ENCODE measurements at regions not wholly inside any gene's neighbourhood (a gene's known extent, or its start where the extent isn't known, plus 50 kb on each side); places are given as distances from the start of the nearest gene placed in this dataset.
A peak's percentile ranks its signal among the peaks of the same experiment; 100 is the strongest.
"Not testable (repeated sequence)": the region's sequence is repeated elsewhere in the genome, so short reads cannot be mapped to it uniquely, and the experiment has no call there.

GRCh38 chr2:240191001-240191400, 50.5 kb upstream of the OTOS start:
- Histone ChIP-seq H3K27ac (ENCODE audit: low read length) (no peak overlapping the region), H3K9ac (ENCODE audit: low read depth, low read length) (no peak overlapping the region), H3K9me3 (ENCODE audit: insufficient read depth, low read depth, low read length) (peaks cover 16% of the 10 kb centered on the region; the same call in 1 of the 2 replicates), H3K36me3 (ENCODE audit: insufficient read depth, low read depth, low read length) (no peaks in the 10 kb centered on the region), H3K4me3 (ENCODE audit: low read length) (no peak overlapping the region), H3K4me1 (ENCODE audit: insufficient read depth, low read length) (no peaks in the 10 kb centered on the region), H3K27me3 (ENCODE audit: insufficient read depth, low read length) (no peaks in the 10 kb centered on the region)

DNA sequence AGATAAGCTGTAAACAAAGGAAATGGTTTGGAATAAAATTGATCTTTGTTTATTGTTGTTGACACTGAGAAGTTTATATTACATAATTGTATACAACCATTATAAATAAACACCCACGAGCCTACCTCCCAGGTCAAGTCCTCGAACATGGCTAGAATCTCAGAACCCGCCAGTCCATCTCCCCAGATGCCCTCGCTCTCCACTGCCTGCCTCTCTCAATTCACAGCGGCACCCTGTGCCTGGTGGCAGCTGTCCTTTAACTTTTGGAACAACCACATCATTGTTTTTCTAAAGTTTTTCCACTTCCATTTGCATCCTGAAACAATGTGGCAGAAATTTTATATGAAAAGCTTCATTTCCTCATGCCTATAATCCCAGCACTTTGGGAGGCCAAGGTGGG, 52.2 kb upstream of the OTOS start:
- Histone ChIP-seq H3K27me3 (ENCODE audit: insufficient read depth, low read length) (no peaks in the 10 kb centered on the region), H3K36me3 (ENCODE audit: insufficient read depth, low read depth, low read length) (no peaks in the 10 kb centered on the region), H3K4me3 (ENCODE audit: low read length) (no peak overlapping the region), H3K4me1 (ENCODE audit: insufficient read depth, low read length) (no peaks in the 10 kb centered on the region), H3K27ac (ENCODE audit: low read length) (no peak overlapping the region), H3K9ac (ENCODE audit: low read depth, low read length) (no peak overlapping the region), H3K9me3 (ENCODE audit: insufficient read depth, low read depth, low read length) (peaks cover 9% of the 10 kb centered on the region; the same call in 1 of the 2 replicates)

- H3K9ac ChIP-seq (ENCODE audit: low read depth, low read length); H3K36me3 ChIP-seq (ENCODE audit: insufficient read depth, low read depth, low read length); H3K27ac ChIP-seq (ENCODE audit: low read length); H3K27me3 ChIP-seq (ENCODE audit: insufficient read depth, low read length); H3K9me3 ChIP-seq (ENCODE audit: insufficient read depth, low read depth, low read length); H3K4me1 ChIP-seq (ENCODE audit: insufficient read depth, low read length): not testable (repeated sequence)
- peak overlapping the region; percentile 37; the same call in 1 of the 2 replicates for H3K4me3 ChIP-seq (ENCODE audit: low read length)
Observed at GRCh38 chr2:240194341-240194762, 53.9 kb upstream of the OTOS start.

- no peaks in the 10 kb centered on the region for H3K36me3 ChIP-seq (ENCODE audit: insufficient read depth, low read depth, low read length)
- H3K27ac ChIP-seq (ENCODE audit: low read length): no peak overlapping the region
- H3K4me1 ChIP-seq (ENCODE audit: insufficient read depth, low read length): no peaks in the 10 kb centered on the region
- no peak overlapping the region for H3K4me3 ChIP-seq (ENCODE audit: low read length)
- no peaks in the 10 kb centered on the region for H3K27me3 ChIP-seq (ENCODE audit: insufficient read depth, low read length)
- no peak overlapping the region for H3K9ac ChIP-seq (ENCODE audit: low read depth, low read length)
- no peaks in the 10 kb centered on the region for H3K9me3 ChIP-seq (ENCODE audit: insufficient read depth, low read depth, low read length)
Observed at GRCh38 chr2:240195316-240195861, 54.9 kb upstream of the OTOS start.

DNA sequence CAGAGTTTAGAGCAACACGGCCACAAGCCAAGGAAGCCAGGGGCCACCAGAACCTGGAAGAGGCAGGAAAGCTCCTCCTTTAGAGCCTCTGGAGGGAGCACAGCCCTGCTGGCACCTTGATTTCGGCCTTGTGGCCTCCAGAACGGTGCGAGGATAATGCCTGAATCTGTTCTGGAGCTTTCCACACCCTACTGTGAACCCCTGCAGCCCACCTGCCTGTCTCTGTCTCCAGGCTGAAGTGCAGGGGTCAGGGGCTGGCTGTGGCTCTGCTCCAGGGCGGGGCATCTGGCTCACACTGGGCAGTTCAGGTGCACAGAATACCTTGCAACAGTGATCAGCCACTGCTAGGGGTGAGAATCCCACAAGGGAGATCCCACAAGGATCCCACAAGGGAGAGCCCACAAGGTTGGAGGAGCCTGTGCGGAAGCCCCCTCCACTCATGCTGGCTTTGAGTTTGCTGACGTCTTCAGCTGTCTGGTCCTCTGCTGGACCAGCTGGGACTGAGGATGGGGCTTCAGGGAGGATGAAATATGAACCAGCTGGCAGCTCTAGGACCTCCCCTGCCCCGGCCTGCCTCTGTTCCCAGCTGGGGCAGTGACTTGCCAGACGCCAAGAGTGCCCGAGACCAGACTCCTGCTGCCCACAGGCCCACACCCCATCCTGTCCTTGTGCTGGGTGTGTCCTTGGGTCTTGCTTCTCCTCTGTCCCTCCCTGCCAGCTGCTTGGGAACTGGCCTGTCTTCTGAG, 56.4 kb upstream of the OTOS start:
- H3K4me1 ChIP-seq (ENCODE audit: insufficient read depth, low read length): no peaks in the 10 kb centered on the region
- H3K4me3 ChIP-seq (ENCODE audit: low read length): no peak overlapping the region
- H3K9ac ChIP-seq (ENCODE audit: low read depth, low read length): no peak overlapping the region
- H3K27ac ChIP-seq (ENCODE audit: low read length): no peak overlapping the region
- H3K9me3 ChIP-seq (ENCODE audit: insufficient read depth, low read depth, low read length): no peaks in the 10 kb centered on the region
- H3K27me3 ChIP-seq (ENCODE audit: insufficient read depth, low read length): no peaks in the 10 kb centered on the region
- H3K36me3 ChIP-seq (ENCODE audit: insufficient read depth, low read depth, low read length): no peaks in the 10 kb centered on the region

- Histone ChIP-seq H3K4me3 (ENCODE audit: low read length) (no peak overlapping the region), H3K9me3 (ENCODE audit: insufficient read depth, low read depth, low read length) (no peaks in the 10 kb centered on the region)
Observed at GRCh38 chr2:240197462-240198139, 57.1 kb upstream of the OTOS start.

GRCh38 chr2:240198226-240198625, 57.8 kb upstream of the OTOS start:
- H3K9me3 ChIP-seq (ENCODE audit: insufficient read depth, low read depth, low read length): no peaks in the 10 kb centered on the region
- no peak overlapping the region for H3K27ac ChIP-seq (ENCODE audit: low read length)
- H3K36me3 ChIP-seq (ENCODE audit: insufficient read depth, low read depth, low read length): no peaks in the 10 kb centered on the region
- H3K27me3 ChIP-seq (ENCODE audit: insufficient read depth, low read length): no peaks in the 10 kb centered on the region
- H3K4me1 ChIP-seq (ENCODE audit: insufficient read depth, low read length): no peaks in the 10 kb centered on the region
- no peak overlapping the region for H3K4me3 ChIP-seq (ENCODE audit: low read length)
- no peak overlapping the region for H3K9ac ChIP-seq (ENCODE audit: low read depth, low read length)

More at GRCh38 chr2:240197462-240198139, 57.1 kb upstream of the OTOS start:
- no peaks in the 10 kb centered on the region for H3K27me3 ChIP-seq (ENCODE audit: insufficient read depth, low read length)
- no peaks in the 10 kb centered on the region for H3K4me1 ChIP-seq (ENCODE audit: insufficient read depth, low read length)
- no peak overlapping the region for H3K27ac ChIP-seq (ENCODE audit: low read length)
- no peak overlapping the region for H3K9ac ChIP-seq (ENCODE audit: low read depth, low read length)
- H3K36me3 ChIP-seq (ENCODE audit: insufficient read depth, low read depth, low read length): no peaks in the 10 kb centered on the region

DNA sequence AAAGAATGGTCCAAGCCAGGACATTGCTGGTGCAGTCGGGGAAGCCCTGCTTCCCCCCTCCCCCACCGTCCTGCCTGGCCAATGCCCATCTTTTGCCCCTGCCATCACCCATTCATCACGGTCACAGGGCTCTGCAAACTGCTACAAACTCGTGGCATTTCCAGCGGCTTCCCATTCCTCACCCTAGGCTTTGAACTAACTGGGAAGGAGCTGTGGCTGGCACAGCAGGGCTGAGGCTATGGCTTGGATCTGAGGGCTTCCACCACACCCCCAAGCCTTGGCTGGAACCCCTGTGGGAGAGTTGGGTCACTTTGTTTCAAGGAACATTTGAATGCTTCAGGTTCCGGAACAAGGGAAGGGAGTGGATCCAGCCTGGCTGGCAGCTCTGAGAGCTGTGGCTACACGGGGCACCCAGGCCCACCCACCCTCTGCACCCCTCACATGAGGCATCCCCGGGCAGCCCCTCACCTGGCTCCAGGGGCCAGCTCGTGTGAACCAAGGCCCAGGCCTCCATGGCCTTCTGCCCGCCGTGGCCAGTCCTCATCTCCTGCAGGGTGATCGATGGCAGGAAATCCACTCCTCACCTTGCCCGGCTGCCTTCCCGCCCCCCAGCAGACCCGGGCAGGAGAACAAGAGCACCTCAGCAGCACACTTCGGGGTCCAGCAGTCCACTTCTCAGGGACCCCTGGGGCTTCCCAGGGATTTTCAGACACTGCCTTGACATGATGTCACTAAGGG, 58.8 kb upstream of the OTOS start:
- H3K4me1 ChIP-seq (ENCODE audit: insufficient read depth, low read length): no peaks in the 10 kb centered on the region
- no peaks in the 10 kb centered on the region for H3K36me3 ChIP-seq (ENCODE audit: insufficient read depth, low read depth, low read length)
- no peaks in the 10 kb centered on the region for H3K9me3 ChIP-seq (ENCODE audit: insufficient read depth, low read depth, low read length)
- no peak overlapping the region for H3K9ac ChIP-seq (ENCODE audit: low read depth, low read length)
- no peak overlapping the region for H3K27ac ChIP-seq (ENCODE audit: low read length)
- no peak overlapping the region for H3K4me3 ChIP-seq (ENCODE audit: low read length)
- no peaks in the 10 kb centered on the region for H3K27me3 ChIP-seq (ENCODE audit: insufficient read depth, low read length)

DNA sequence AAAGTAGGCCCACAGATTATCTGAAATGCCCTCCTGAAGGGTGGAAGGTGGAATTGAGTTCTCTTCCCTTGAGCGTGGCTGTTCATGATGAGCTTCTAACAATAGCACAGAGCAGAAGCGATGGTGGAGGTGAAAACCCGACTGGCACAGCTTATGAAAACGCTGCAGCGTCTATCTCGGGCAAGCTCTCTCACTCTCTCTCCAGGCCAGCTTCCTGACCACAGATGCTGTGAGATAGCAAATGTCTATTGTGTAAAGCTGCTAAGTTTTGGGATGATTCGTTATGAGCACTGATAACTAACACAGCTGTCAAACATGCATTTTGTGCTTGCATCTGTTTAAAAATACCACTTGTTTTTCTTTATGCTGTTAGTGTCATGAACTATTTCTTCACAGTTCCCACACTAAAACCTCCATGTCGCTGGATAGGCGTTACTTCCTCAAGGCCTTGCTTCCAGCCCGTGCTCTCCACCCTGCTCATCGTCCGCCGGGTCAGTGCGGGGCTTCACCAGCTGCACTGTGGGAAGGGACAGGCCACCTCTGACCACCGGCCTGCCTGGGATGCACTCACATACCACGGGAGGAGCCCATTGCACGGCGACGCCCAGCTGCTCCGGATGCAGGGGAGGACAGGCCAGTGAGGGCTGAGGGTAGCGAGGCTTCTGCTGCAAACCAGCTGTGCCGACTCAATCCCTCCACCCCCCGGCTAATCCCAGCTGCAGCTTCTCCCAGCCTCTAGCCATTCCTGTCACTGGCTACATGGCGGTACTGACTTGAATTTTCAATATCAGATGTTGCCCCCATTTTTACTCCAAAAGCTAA, 60.0 kb upstream of the OTOS start:
- Histone ChIP-seq H3K9ac (ENCODE audit: low read depth, low read length) (no peak overlapping the region), H3K4me3 (ENCODE audit: low read length) (no peak overlapping the region), H3K36me3 (ENCODE audit: insufficient read depth, low read depth, low read length) (no peaks in the 10 kb centered on the region), H3K27me3 (ENCODE audit: insufficient read depth, low read length) (no peaks in the 10 kb centered on the region), H3K4me1 (ENCODE audit: insufficient read depth, low read length) (peaks cover 8% of the 10 kb centered on the region), H3K9me3 (ENCODE audit: insufficient read depth, low read depth, low read length) (no peaks in the 10 kb centered on the region), H3K27ac (ENCODE audit: low read length) (no peak overlapping the region)

GRCh38 chr2:240201866-240202265, 61.4 kb upstream of the OTOS start:
- Histone ChIP-seq H3K36me3 (ENCODE audit: insufficient read depth, low read depth, low read length) (no peaks in the 10 kb centered on the region), H3K9me3 (ENCODE audit: insufficient read depth, low read depth, low read length) (no peaks in the 10 kb centered on the region; the same call in 1 of the 2 replicates), H3K27me3 (ENCODE audit: insufficient read depth, low read length) (no peaks in the 10 kb centered on the region), H3K9ac (ENCODE audit: low read depth, low read length) (no peak overlapping the region), H3K27ac (ENCODE audit: low read length) (no peak overlapping the region), H3K4me1 (ENCODE audit: insufficient read depth, low read length) (peaks cover 10% of the 10 kb centered on the region), H3K4me3 (ENCODE audit: low read length) (no peak overlapping the region)

DNA sequence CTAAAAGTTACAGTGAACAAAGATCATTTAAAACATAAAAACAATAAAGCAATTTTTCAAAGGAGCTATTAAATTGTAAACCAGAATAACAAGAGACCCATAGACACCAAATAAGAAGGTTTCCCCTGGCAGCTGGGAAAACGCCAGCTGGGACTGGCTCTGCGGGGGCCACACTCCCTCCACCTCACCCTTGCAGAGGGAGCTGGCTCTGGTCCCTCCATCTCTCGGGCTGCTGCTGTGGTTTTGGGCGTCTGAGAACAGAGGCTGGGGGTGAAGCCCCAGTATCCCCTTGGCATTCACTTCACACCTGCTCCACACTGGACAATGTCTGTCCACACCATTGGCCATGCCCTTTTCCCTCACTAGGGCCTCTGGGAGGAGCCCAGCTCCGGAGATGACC, 62.1 kb upstream of the OTOS start:
- Histone ChIP-seq H3K9ac (ENCODE audit: low read depth, low read length) (no peak overlapping the region), H3K36me3 (ENCODE audit: insufficient read depth, low read depth, low read length) (no peaks in the 10 kb centered on the region), H3K27me3 (ENCODE audit: insufficient read depth, low read length) (no peaks in the 10 kb centered on the region), H3K4me3 (ENCODE audit: low read length) (no peak overlapping the region), H3K9me3 (ENCODE audit: insufficient read depth, low read depth, low read length) (no peaks in the 10 kb centered on the region; the same call in 1 of the 2 replicates), H3K4me1 (ENCODE audit: insufficient read depth, low read length) (peaks cover 10% of the 10 kb centered on the region), H3K27ac (ENCODE audit: low read length) (no peak overlapping the region)

Measured in iPS-20b (cell line).